Limb (tissue), 2 donors: ENCODE measurements at regions not wholly inside any gene's neighbourhood (a gene's known extent, or its start where the extent isn't known, plus 50 kb on each side); places are given as distances from the start of the nearest gene placed in this dataset.
A peak's percentile ranks its signal among the peaks of the same experiment; 100 is the strongest.
"Not testable (repeated sequence)": the region's sequence is repeated elsewhere in the genome, so short reads cannot be mapped to it uniquely, and the experiment has no call there.

Experiments used
- DNase-seq, 2 donors: peaks; one replicate each; pipeline ENCODE4 v3.0.0-alpha.2; 2016; ENCODE audit errors: extremely low spot score in 2 of 2

- no peak for DNase-seq
These were observed 521.8 kb downstream of the RMST start for GRCh38 chr12:97984436-97984835.

GRCh38 chr12:97984974-97985580 lies 522.5 kb downstream of the RMST start:
- DNase-seq, result no peak

GRCh38 chr12:97985834-97986233 lies 523.2 kb downstream of the RMST start:
- no peak for DNase-seq

GRCh38 chr12:97988588-97988987 lies 526.0 kb downstream of the RMST start:
- not testable (repeated sequence) for DNase-seq

- no peak for DNase-seq
These were observed 525.9 kb upstream of the TMPO start for GRCh38 chr12:97989366-97989940.

GRCh38 chr12:97994746-97995484 lies 520.5 kb upstream of the TMPO start:
- DNase-seq, result no peak

GRCh38 chr12:97995559-97995958 lies 519.8 kb upstream of the TMPO start:
- DNase-seq, result no peak

GRCh38 chr12:98001430-98001829 lies 514.0 kb upstream of the TMPO start:
- DNase-seq, result no peak

GRCh38 chr12:98002887-98003493 lies 512.4 kb upstream of the TMPO start:
- peak; percentile 18 to 54 for DNase-seq

GRCh38 chr12:98007963-98008362 lies 507.4 kb upstream of the TMPO start:
- DNase-seq, result no peak

GRCh38 chr12:98013560-98013959 lies 501.8 kb upstream of the TMPO start:
- DNase-seq, result peak in 1 of 2 donors; percentile 34

- DNase-seq, result no peak
These were observed 496.6 kb upstream of the TMPO start for GRCh38 chr12:98018836-98019235.

- no peak for DNase-seq
These were observed 495.0 kb upstream of the TMPO start for GRCh38 chr12:98020376-98020775.

- no peak for DNase-seq
These were observed 492.4 kb upstream of the TMPO start for GRCh38 chr12:98022961-98023360.

GRCh38 chr12:98037401-98038140 lies 477.8 kb upstream of the TMPO start:
- DNase-seq, result no peak

GRCh38 chr12:98042668-98043067 lies 472.7 kb upstream of the TMPO start:
- no peak for DNase-seq

GRCh38 chr12:98045395-98045794 lies 470.0 kb upstream of the TMPO start:
- no peak for DNase-seq

GRCh38 chr12:98048326-98048725 lies 467.1 kb upstream of the TMPO start:
- DNase-seq, result no peak

- DNase-seq, result no peak
These were observed 462.2 kb upstream of the TMPO start for GRCh38 chr12:98053202-98053601.

- no peak for DNase-seq
These were observed 457.7 kb upstream of the TMPO start for GRCh38 chr12:98057701-98058100.

GRCh38 chr12:98058213-98058612 lies 457.2 kb upstream of the TMPO start:
- DNase-seq, result no peak

- no peak for DNase-seq
These were observed 456.6 kb upstream of the TMPO start for GRCh38 chr12:98058838-98059237.
